GM19351 (cell line): ENCODE measurements at regions not wholly inside any gene's neighbourhood (a gene's known extent, or its start where the extent isn't known, plus 50 kb on each side); places are given as distances from the start of the nearest gene placed in this dataset.
"Not testable (repeated sequence)": the region's sequence is repeated elsewhere in the genome, so short reads cannot be mapped to it uniquely, and the experiment has no call there.

Experiments
- ATAC-seq: cut with Tn5 transposase; IDR thresholded peaks from one replicate; pipeline ENCODE4 v1.9.1; 2021; ENCODE audit warnings: mild to moderate bottlenecking, moderate library complexity; ENCODE audit not compliant: unreplicated experiment

- ATAC-seq, result no peak
These were observed 50.6 kb upstream of the RNF182 start for GRCh38 chr6:13874191-13874549.

- peak; percentile 62 for ATAC-seq
These were observed 51.2 kb upstream of the RNF182 start for GRCh38 chr6:13873288-13874190.

GRCh38 chr6:13872681-13873080 is 52.1 kb upstream of the RNF182 start:
- ATAC-seq, result no peak

DNA sequence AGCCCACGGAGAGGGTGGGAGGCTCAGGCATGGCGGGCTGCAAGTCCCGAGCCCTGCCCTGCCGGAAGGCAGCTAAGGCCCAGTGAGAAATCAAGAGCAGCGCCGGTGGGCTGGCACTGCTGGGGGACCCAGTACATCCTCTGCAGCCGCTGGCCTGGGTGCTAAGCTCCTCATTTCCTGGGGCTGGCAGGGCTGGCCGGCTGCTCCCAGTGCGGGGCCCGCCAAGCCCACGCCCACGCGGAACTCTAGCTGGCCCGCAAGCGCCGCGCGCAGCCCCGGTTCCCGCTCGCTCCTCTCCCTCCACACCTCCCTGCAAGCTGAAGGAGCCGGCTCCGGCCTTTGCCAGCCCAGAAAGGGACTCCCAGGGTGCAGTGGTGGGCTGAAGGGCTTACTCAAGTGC is 52.7 kb upstream of the RNF182 start:
- ATAC-seq, result not testable (repeated sequence)

GRCh38 chr6:13870214-13870830 is 54.4 kb upstream of the RNF182 start:
- ATAC-seq, result no peak

GRCh38 chr6:13868236-13868635 is 53.9 kb upstream of the MCUR1 start:
- no peak for ATAC-seq

DNA sequence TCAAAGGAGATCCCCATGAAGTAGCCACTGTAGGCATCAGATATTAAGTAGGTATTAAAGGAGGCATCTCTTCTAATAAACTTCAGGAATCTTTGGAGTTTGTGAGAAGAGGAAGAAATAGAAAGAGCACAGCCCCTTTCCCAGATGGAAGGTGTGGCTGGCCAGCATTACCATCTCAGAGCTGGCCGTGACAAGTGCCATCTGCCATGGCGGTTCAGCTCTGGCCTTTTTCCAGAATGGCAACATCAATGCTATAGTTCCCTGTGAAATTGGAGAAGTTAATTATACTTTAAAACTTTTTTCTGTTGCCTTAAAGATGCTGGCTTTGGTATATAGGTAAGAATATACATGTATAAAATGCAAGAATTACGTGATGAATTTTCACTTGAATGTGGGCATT is 51.9 kb upstream of the MCUR1 start:
- ATAC-seq, result no peak

- ATAC-seq, result no peak
These were observed 50.8 kb upstream of the MCUR1 start for GRCh38 chr6:13865141-13865540.

DNA sequence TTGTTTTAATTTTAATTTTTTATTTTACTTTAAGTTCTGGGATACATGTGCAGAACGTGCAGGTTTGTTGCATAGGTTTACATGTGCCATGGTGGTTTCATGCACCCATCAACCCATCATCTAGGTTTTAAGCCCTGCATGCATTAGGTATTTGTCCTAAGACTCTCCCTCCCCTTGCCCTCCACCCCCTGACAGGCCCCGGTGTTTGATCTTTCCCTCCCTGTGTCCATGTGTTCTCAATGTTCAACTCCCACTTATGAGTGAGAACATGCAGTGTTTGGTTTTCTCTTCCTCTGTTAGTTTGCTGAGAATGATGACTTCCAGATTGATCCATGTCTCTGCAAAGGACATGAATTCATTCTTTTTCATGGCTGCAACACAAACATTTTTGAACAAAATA is 50.3 kb upstream of the MCUR1 start:
- not testable (repeated sequence) for ATAC-seq
